ENCODE measurements at regions not wholly inside any gene's neighbourhood (a gene's known extent, or its start where the extent isn't known, plus 50 kb on each side); places are given as distances from the start of the nearest gene placed in this dataset.

GRCh38 chr10:31709028-31709427 is 219.6 kb downstream of the ARHGAP12 start:
- no peak for ATAC-seq

- no peak for ATAC-seq
Observed at GRCh38 chr10:31708474-31708873, 220.2 kb downstream of the ARHGAP12 start.

GRCh38 chr10:31708046-31708445 is 220.6 kb downstream of the ARHGAP12 start:
- no peak for ATAC-seq

- peak; percentile 64 for ATAC-seq
Observed at GRCh38 chr10:31707093-31708039, 221.3 kb downstream of the ARHGAP12 start.

- ATAC-seq = no peak
Observed at GRCh38 chr10:31706464-31707092, 222.1 kb downstream of the ARHGAP12 start.

- ATAC-seq = no peak
Observed at GRCh38 chr10:31705136-31705535, 223.5 kb downstream of the ARHGAP12 start.

- no peak for ATAC-seq
Observed at GRCh38 chr10:31704195-31704594, 224.4 kb downstream of the ARHGAP12 start.

- ATAC-seq = no peak
Observed at GRCh38 chr10:31702954-31703353, 225.7 kb downstream of the ARHGAP12 start.

- ATAC-seq = no peak
Observed at GRCh38 chr10:31702005-31702404, 226.6 kb downstream of the ARHGAP12 start.

- no peak for ATAC-seq
Observed at GRCh38 chr10:31701546-31701945, 227.1 kb downstream of the ARHGAP12 start.

- no peak for ATAC-seq
Observed at GRCh38 chr10:31700181-31700611, 228.4 kb downstream of the ARHGAP12 start.

- peak; percentile 26 for ATAC-seq
Observed at GRCh38 chr10:31698181-31698830, 230.3 kb downstream of the ARHGAP12 start.

GRCh38 chr10:31697271-31698180 is 231.1 kb downstream of the ARHGAP12 start:
- ATAC-seq = peak; percentile 67

- no peak for ATAC-seq
Observed at GRCh38 chr10:31694929-31695837, 233.4 kb downstream of the ARHGAP12 start.

- ATAC-seq = no peak
Observed at GRCh38 chr10:31694126-31694685, 234.4 kb downstream of the ARHGAP12 start.

- ATAC-seq = no peak
Observed at GRCh38 chr10:31693491-31693890, 235.1 kb downstream of the ARHGAP12 start.

- ATAC-seq = no peak
Observed at GRCh38 chr10:31689233-31689632, 239.4 kb downstream of the ARHGAP12 start.

- ATAC-seq = no peak
Observed at GRCh38 chr10:31687663-31688482, 240.8 kb downstream of the ARHGAP12 start.

- no peak for ATAC-seq
Observed at GRCh38 chr10:31686599-31686998, 242.0 kb downstream of the ARHGAP12 start.

GRCh38 chr10:31683682-31684081 is 244.9 kb downstream of the ARHGAP12 start:
- no peak for ATAC-seq
